Activated CD8-positive, alpha-beta memory T cell treated with anti-CD3 and anti-CD28 coated beads, Interleukin-2, amount 10 ng/mL, durations not matched to agents 7 days and 5 days (primary cell): ENCODE measurements at regions not wholly inside any gene's neighbourhood (a gene's known extent, or its start where the extent isn't known, plus 50 kb on each side); places are given as distances from the start of the nearest gene placed in this dataset.

Experiments used
- ATAC-seq: fragments of 150-1000 bp; cut with Tn5 transposase; one replicate; pipeline ENCODE4 v1.10.0; 2021; ENCODE audit warnings: moderate library complexity
- CTCF ChIA-PET: fragments of 350-600 bp; sonication (Branson Sonifier 250); formaldehyde crosslinking; loops from one replicate; lab custom pipeline; 2021; ENCODE audit warnings: antibody characterized with exemption; lab: Charles Lee
- DNase-seq: peaks from one replicate; pipeline ENCODE4 v3.0.0-alpha.2; 2020
- H3K27ac Mint-ChIP-seq: one replicate; pipeline ENCODE4 v1.8.0; 2021; ENCODE audit warnings: mild to moderate bottlenecking, mixed read lengths
- H3K27me3 Mint-ChIP-seq: one replicate; pipeline ENCODE4 v1.8.0; 2021; ENCODE audit warnings: mixed read lengths
- H3K36me3 Mint-ChIP-seq: one replicate; pipeline ENCODE4 v1.8.0; 2021; ENCODE audit warnings: mild to moderate bottlenecking, mixed read lengths
- H3K4me1 Mint-ChIP-seq: one replicate; pipeline ENCODE4 v1.8.0; 2021; ENCODE audit warnings: mixed read lengths
- H3K4me3 Mint-ChIP-seq: one replicate; pipeline ENCODE4 v1.8.0; 2021; ENCODE audit warnings: mild to moderate bottlenecking, moderate library complexity, mixed read lengths
- H3K9me3 Mint-ChIP-seq: one replicate; pipeline ENCODE4 v1.8.0; 2022; ENCODE audit warnings: low read depth, mixed read lengths

GRCh38 chr16:52861614-52862022, 191.1 kb downstream of the CHD9NB start:
- H3K36me3 Mint-ChIP-seq, result no peaks in the 10 kb centered on the region
- CTCF ChIA-PET, result no interaction called here
- ATAC-seq, result no peak
- H3K4me1 Mint-ChIP-seq, result no peaks in the 10 kb centered on the region
- no peak for DNase-seq
- H3K27me3 Mint-ChIP-seq, result no peaks in the 10 kb centered on the region
- H3K4me3 Mint-ChIP-seq, result no peak overlapping the region
- H3K9me3 Mint-ChIP-seq, result no peaks in the 10 kb centered on the region
- H3K27ac Mint-ChIP-seq, result no peak overlapping the region

GRCh38 chr16:52855463-52855862, 197.2 kb downstream of the CHD9NB start:
- peaks cover 2% of the 10 kb centered on the region for H3K9me3 Mint-ChIP-seq
- H3K4me3 Mint-ChIP-seq, result no peak overlapping the region
- ATAC-seq (no peak), DNase-seq (no peak)
- no peaks in the 10 kb centered on the region for H3K4me1 Mint-ChIP-seq
- CTCF ChIA-PET, result no interaction called here
- H3K36me3 Mint-ChIP-seq, result no peaks in the 10 kb centered on the region
- no peak overlapping the region for H3K27ac Mint-ChIP-seq
- H3K27me3 Mint-ChIP-seq, result no peaks in the 10 kb centered on the region

- no peak for DNase-seq
Observed at GRCh38 chr16:52852978-52853377, 199.7 kb downstream of the CHD9NB start.

GRCh38 chr16:52851211-52851740, 201.4 kb downstream of the CHD9NB start:
- CTCF ChIA-PET, result no interaction called here
- no peak for ATAC-seq
- peaks cover 5% of the 10 kb centered on the region for H3K9me3 Mint-ChIP-seq
- no peak overlapping the region for H3K27ac Mint-ChIP-seq
- no peaks in the 10 kb centered on the region for H3K27me3 Mint-ChIP-seq
- H3K4me3 Mint-ChIP-seq, result no peak overlapping the region
- H3K4me1 Mint-ChIP-seq, result no peaks in the 10 kb centered on the region
- DNase-seq, result no peak
- no peaks in the 10 kb centered on the region for H3K36me3 Mint-ChIP-seq

More at GRCh38 chr16:52852978-52853377, 199.7 kb downstream of the CHD9NB start:
- H3K27ac Mint-ChIP-seq, result no peak overlapping the region
- H3K27me3 Mint-ChIP-seq, result no peaks in the 10 kb centered on the region
- peaks cover 2% of the 10 kb centered on the region for H3K9me3 Mint-ChIP-seq
- no peak for ATAC-seq
- CTCF ChIA-PET, result no interaction called here
- H3K4me3 Mint-ChIP-seq, result no peak overlapping the region
- no peaks in the 10 kb centered on the region for H3K36me3 Mint-ChIP-seq
- H3K4me1 Mint-ChIP-seq, result no peaks in the 10 kb centered on the region

GRCh38 chr16:52843381-52843780, 209.3 kb downstream of the CHD9NB start:
- no peaks in the 10 kb centered on the region for H3K4me1 Mint-ChIP-seq
- H3K27me3 Mint-ChIP-seq, result no peaks in the 10 kb centered on the region
- DNase-seq, result no peak
- H3K36me3 Mint-ChIP-seq, result no peaks in the 10 kb centered on the region
- no peak overlapping the region for H3K27ac Mint-ChIP-seq
- H3K9me3 Mint-ChIP-seq, result peaks cover 3% of the 10 kb centered on the region
- no peak for ATAC-seq
- H3K4me3 Mint-ChIP-seq, result no peak overlapping the region
- CTCF ChIA-PET, result no interaction called here

GRCh38 chr16:52837251-52837650, 215.4 kb downstream of the CHD9NB start:
- no peak for DNase-seq
- H3K27ac Mint-ChIP-seq, result no peak overlapping the region
- no peaks in the 10 kb centered on the region for H3K9me3 Mint-ChIP-seq
- no peaks in the 10 kb centered on the region for H3K4me1 Mint-ChIP-seq
- CTCF ChIA-PET, result no interaction called here
- H3K27me3 Mint-ChIP-seq, result no peaks in the 10 kb centered on the region
- no peak for ATAC-seq
- H3K36me3 Mint-ChIP-seq, result no peaks in the 10 kb centered on the region
- no peak overlapping the region for H3K4me3 Mint-ChIP-seq

- Mint-ChIP-seq H3K4me1 (no peaks in the 10 kb centered on the region), H3K27me3 (no peaks in the 10 kb centered on the region), H3K9me3 (no peaks in the 10 kb centered on the region), H3K4me3 (no peak overlapping the region), H3K36me3 (no peaks in the 10 kb centered on the region), H3K27ac (no peak overlapping the region)
- DNase-seq, result no peak
- CTCF ChIA-PET, result no interaction called here
- no peak for ATAC-seq
Observed at GRCh38 chr16:52834736-52835465, 217.8 kb downstream of the CHD9NB start.

- Mint-ChIP-seq H3K27me3 (no peaks in the 10 kb centered on the region), H3K9me3 (no peaks in the 10 kb centered on the region), H3K27ac (no peak overlapping the region), H3K4me3 (no peak overlapping the region), H3K4me1 (no peaks in the 10 kb centered on the region), H3K36me3 (no peaks in the 10 kb centered on the region)
- ATAC-seq (no peak), DNase-seq (no peak)
- CTCF ChIA-PET, result no interaction called here
Observed at GRCh38 chr16:52832771-52833170, 219.9 kb downstream of the CHD9NB start.

GRCh38 chr16:52827456-52827855, 225.2 kb downstream of the CHD9NB start:
- Mint-ChIP-seq H3K36me3 (no peaks in the 10 kb centered on the region), H3K9me3 (no peaks in the 10 kb centered on the region), H3K4me3 (no peak overlapping the region), H3K27me3 (no peaks in the 10 kb centered on the region), H3K4me1 (no peaks in the 10 kb centered on the region), H3K27ac (no peak overlapping the region)
- DNase-seq, result no peak
- CTCF ChIA-PET, result no interaction called here
- ATAC-seq, result no peak

- no peaks in the 10 kb centered on the region for H3K4me1 Mint-ChIP-seq
- no peaks in the 10 kb centered on the region for H3K9me3 Mint-ChIP-seq
- ATAC-seq (no peak), DNase-seq (no peak)
- H3K36me3 Mint-ChIP-seq, result no peaks in the 10 kb centered on the region
- H3K27me3 Mint-ChIP-seq, result no peaks in the 10 kb centered on the region
- no peak overlapping the region for H3K27ac Mint-ChIP-seq
- no peak overlapping the region for H3K4me3 Mint-ChIP-seq
- CTCF ChIA-PET, result no interaction called here
Observed at GRCh38 chr16:52825892-52826291, 226.8 kb downstream of the CHD9NB start.

GRCh38 chr16:52819808-52820207, 232.9 kb downstream of the CHD9NB start:
- Mint-ChIP-seq H3K27ac (no peak overlapping the region), H3K4me3 (no peak overlapping the region), H3K4me1 (no peaks in the 10 kb centered on the region), H3K36me3 (no peaks in the 10 kb centered on the region), H3K9me3 (no peaks in the 10 kb centered on the region), H3K27me3 (no peaks in the 10 kb centered on the region)
- ATAC-seq (no peak), DNase-seq (no peak)
- CTCF ChIA-PET, result no interaction called here

- Mint-ChIP-seq H3K4me1 (no peaks in the 10 kb centered on the region), H3K27ac (no peak overlapping the region), H3K36me3 (no peaks in the 10 kb centered on the region), H3K27me3 (no peaks in the 10 kb centered on the region), H3K9me3 (no peaks in the 10 kb centered on the region), H3K4me3 (no peak overlapping the region)
- no peak for ATAC-seq
- no peak for DNase-seq
- CTCF ChIA-PET, result no interaction called here
Observed at GRCh38 chr16:52819405-52819804, 233.3 kb downstream of the CHD9NB start.

GRCh38 chr16:52817696-52818095, 235.0 kb downstream of the CHD9NB start:
- Mint-ChIP-seq H3K4me1 (no peaks in the 10 kb centered on the region), H3K36me3 (no peaks in the 10 kb centered on the region), H3K9me3 (no peaks in the 10 kb centered on the region), H3K4me3 (no peak overlapping the region), H3K27me3 (no peaks in the 10 kb centered on the region), H3K27ac (no peak overlapping the region)
- no peak for DNase-seq
- ATAC-seq, result no peak
- CTCF ChIA-PET, result no interaction called here

GRCh38 chr16:52816993-52817392, 235.7 kb downstream of the CHD9NB start:
- Mint-ChIP-seq H3K27me3 (no peaks in the 10 kb centered on the region), H3K9me3 (no peaks in the 10 kb centered on the region), H3K36me3 (no peaks in the 10 kb centered on the region), H3K4me1 (no peaks in the 10 kb centered on the region), H3K27ac (no peak overlapping the region), H3K4me3 (no peak overlapping the region)
- DNase-seq, result no peak
- ATAC-seq, result no peak
- CTCF ChIA-PET, result no interaction called here
